K562 (cell line): ENCODE measurements at regions not wholly inside any gene's neighbourhood (a gene's known extent, or its start where the extent isn't known, plus 50 kb on each side); places are given as distances from the start of the nearest gene placed in this dataset.
A peak's percentile ranks its signal among the peaks of the same experiment; 100 is the strongest.

Experiments used
- ATAC-seq: fragments of 200-7000 bp; cut with Tn5 transposase; 3 replicates; pipeline ENCODE4 v1.9.1; 2020; ENCODE audit warnings: moderate library complexity
- BruUV-seq: library from RNA; stranded (reverse); fragments of 400-500 nt; replicated peaks from 2 replicates; lab custom pipeline; 2021; lab: Mats Ljungman, UMichigan
- CTCF ChIA-PET: fragments of 300-600 bp; formaldehyde crosslinking; extraction: SDS; loops from one replicate; lab custom pipeline; 2021; ENCODE audit warnings: low intra/inter-chr PET ratio; lab: Yijun Ruan, JAX
- POLR2A ChIA-PET: fragments of 300-600, 350-650 bp; sonication (Branson Sonifier 250); formaldehyde crosslinking; extraction: SDS; loops from one replicate; lab custom pipeline; 2021; ENCODE audit warnings: antibody characterized with exemption, inconsistent platforms; lab: Yijun Ruan, JAX
- DNase-seq, 4 experiments: peaks; one replicate each; pipeline versions ENCODE4 v3.0.0 to v3.0.0-alpha.2; 2011 to 2018; ENCODE audit warnings: low spot score in 3 of 4, mixed read lengths in 3 of 4; ENCODE audit errors: extremely low read depth in 1 of 4
- FAIRE-seq: peaks from 2 replicates; lab custom pipeline; 2011; peaks lifted over from hg19 to GRCh38; lab: Jason Lieb, UNC
- H2AFZ ChIP-seq: 2 replicates; pipeline ENCODE4 v1.6.0; 2011; ENCODE audit warnings: low read depth, low read length, control low read depth, inconsistent platforms
- H3K27ac ChIP-seq: fragments of 200-600 bp; 3 replicates; pipeline ENCODE4 v1.8.0; 2011; ENCODE audit warnings: low read depth, mild to moderate bottlenecking, control low read depth, inconsistent platforms, low read length, moderate library complexity, mixed read lengths; ENCODE audit errors: extremely low read depth
- H3K27me3 ChIP-seq, 2 experiments: fragments of 300-600 bp in 1 of 2; 2 replicates in 1 of 2; 3 replicates in 1 of 2; pipeline versions ENCODE4 v1.6.0 to v1.8.0; 2011; ENCODE audit warnings: inconsistent platforms in 2 of 2, low read length in 2 of 2, mild to moderate bottlenecking in 1 of 2, mixed read lengths in 1 of 2, moderate library complexity in 1 of 2; ENCODE audit not compliant: control insufficient read depth in 2 of 2, insufficient read depth in 2 of 2
- H3K36me3 ChIP-seq: fragments of 300-600 bp; 3 replicates; pipeline ENCODE4 v1.8.0; 2011; ENCODE audit warnings: mild to moderate bottlenecking, low read length, inconsistent platforms; ENCODE audit not compliant: control insufficient read depth, insufficient read depth
- H3K4me1 ChIP-seq, 2 experiments: fragments of 200-600 bp in 1 of 2; replicated peaks in 1 of 2; 2 replicates in 1 of 2; 3 replicates in 1 of 2; pipeline versions ENCODE4 v1.5.1 to v1.8.0; 2011; ENCODE audit warnings: inconsistent platforms in 2 of 2, low read length in 2 of 2, mild to moderate bottlenecking in 1 of 2, mixed read lengths in 1 of 2, moderate library complexity in 1 of 2; ENCODE audit not compliant: control insufficient read depth in 2 of 2, insufficient read depth in 2 of 2
- H3K4me2 ChIP-seq: 2 replicates; pipeline ENCODE4 v1.6.1; 2011; ENCODE audit warnings: low read length, control low read depth, inconsistent platforms, mixed read lengths; ENCODE audit not compliant: insufficient read depth
- H3K4me3 ChIP-seq: fragments of 200-600 bp; sonication (generic), shearing (Covaris generic); 2 replicates; pipeline ENCODE4 v1.5.1; 2016; ENCODE audit warnings: control low read depth, inconsistent platforms
- H3K79me2 ChIP-seq: fragments of 200-600 bp; 3 replicates; pipeline ENCODE4 v1.8.0; 2011; ENCODE audit warnings: low read length, inconsistent platforms; ENCODE audit not compliant: control insufficient read depth, insufficient read depth
- H3K9ac ChIP-seq, 2 experiments: 2 replicates each; pipeline versions ENCODE4 v1.6.0 to v1.6.1; 2011; ENCODE audit warnings: low read depth in 2 of 2, low read length in 2 of 2, control low read depth in 1 of 2, inconsistent platforms in 1 of 2, mild to moderate bottlenecking in 1 of 2, mixed read lengths in 1 of 2; ENCODE audit not compliant: insufficient read depth in 1 of 2
- H3K9me1 ChIP-seq: one replicate; pipeline ENCODE4 v1.6.0; 2011; ENCODE audit warnings: inconsistent platforms, mild to moderate bottlenecking, low read length, moderate library complexity; ENCODE audit not compliant: control insufficient read depth, insufficient read depth
- H3K9me3 ChIP-seq: replicated peaks from 2 replicates; pipeline ENCODE4 v1.5.1; 2011; ENCODE audit warnings: low read depth, low read length, inconsistent platforms; ENCODE audit not compliant: control insufficient read depth, insufficient read depth
- H4K20me1 ChIP-seq: replicated peaks from 2 replicates; pipeline ENCODE4 v1.6.1; 2011; ENCODE audit warnings: low read length, inconsistent platforms, mixed read lengths; ENCODE audit not compliant: control insufficient read depth, insufficient read depth
- CBFB ChIP-seq: sonication (generic); formaldehyde crosslinking; IDR thresholded peaks from 2 replicates; pipeline ENCODE4 v1.4.0; 2020; ENCODE audit warnings: mild to moderate bottlenecking, missing genetic modification reagents
- CLOCK ChIP-seq: fragments of 250-450 bp; sonication (Bioruptor Pico); IDR thresholded peaks from 2 replicates; pipeline ENCODE4 v1.4.0; 2020; ENCODE audit warnings: mild to moderate bottlenecking, moderate library complexity, borderline replicate concordance
- DNMT1 ChIP-seq: fragments of 450-650 bp; IDR thresholded peaks from 2 replicates; pipeline ENCODE4 v1.6.1; 2016; ENCODE audit warnings: antibody characterized with exemption, mild to moderate bottlenecking
- E2F4 ChIP-seq: sonication (generic); formaldehyde crosslinking; IDR thresholded peaks from 2 replicates; pipeline ENCODE4 v1.8.0; 2022; ENCODE audit warnings: mild to moderate bottlenecking, low read depth, missing genetic modification reagents
- EHMT2 ChIP-seq: fragments of 450-650 bp; IDR thresholded peaks from 2 replicates; pipeline ENCODE4 v1.6.1; 2018; ENCODE audit warnings: antibody characterized with exemption
- GTF2A2 ChIP-seq: IDR thresholded peaks from 2 replicates; pipeline ENCODE4 v1.6.1; 2016; ENCODE audit warnings: mild to moderate bottlenecking, missing genetic modification characterization, missing compliant biosample characterization
- HMG20A ChIP-seq: fragments of 450-650 bp; formaldehyde crosslinking; conservative IDR thresholded peaks from 2 replicates; pipeline ENCODE4 v1.4.0; 2020; ENCODE audit warnings: mild to moderate bottlenecking, mixed read lengths
- NR2C1 ChIP-seq, 2 experiments: fragments of 450-650 bp; IDR thresholded peaks; 2 replicates each; pipeline ENCODE4 v1.6.1; 2017; ENCODE audit warnings: mild to moderate bottlenecking in 2 of 2, antibody characterized with exemption in 1 of 2, inconsistent platforms in 1 of 2, missing compliant biosample characterization in 1 of 2, missing genetic modification characterization in 1 of 2
- POLR2AphosphoS5 ChIP-seq: IDR thresholded peaks from 2 replicates; pipeline ENCODE4 v1.6.1; 2011; ENCODE audit warnings: mild to moderate bottlenecking, low read depth, low read length, moderate library complexity; ENCODE audit not compliant: control insufficient read depth, insufficient read depth
- PTBP1 ChIP-seq: fragments of 200-400 bp; formaldehyde crosslinking; IDR thresholded peaks from 2 replicates; pipeline ENCODE4 v1.6.1; 2017; ENCODE audit warnings: low read depth, low read length
- SMARCC2 ChIP-seq: fragments of 450-650 bp; IDR thresholded peaks from 2 replicates; pipeline ENCODE4 v1.6.1; 2017; ENCODE audit warnings: antibody characterized with exemption, moderate library complexity, mild to moderate bottlenecking, low read depth
- SNRNP70 ChIP-seq: fragments of 200-400 bp; formaldehyde crosslinking; optimal IDR thresholded peaks from 2 replicates; pipeline ENCODE3; 2017; ENCODE audit warnings: low read depth, low read length
- ZKSCAN1 ChIP-seq: fragments of 150-350 bp; IDR thresholded peaks from 2 replicates; pipeline ENCODE4 v1.6.1; 2016; ENCODE audit warnings: low read depth, low read length
- ZNF696 ChIP-seq: fragments of 250-450 bp; sonication (Bioruptor Pico); conservative IDR thresholded peaks from 2 replicates; pipeline ENCODE4 v1.4.0; 2020; ENCODE audit warnings: mild to moderate bottlenecking, moderate library complexity
- WGBS: fragments of 100-300 bp; shearing (Covaris generic); methylation state at CpG from one replicate; pipeline ENCODE4 v1.1.6; 2016; ENCODE audit warnings: low coverage, mixed read lengths; ENCODE audit not compliant: insufficient coverage; ENCODE audit errors: missing lambda C conversion rate; 5-methylcytosine and 5-hydroxymethylcytosine counted together
- in situ Hi-C: fragments of 300-500 bp; cut with MboI; formaldehyde crosslinking; loops from 4 replicates; pipeline ENCODE4 v1.15.0; 2018; ENCODE audit warnings: inconsistent platforms, mixed read lengths
- intact Hi-C: fragments of 100-400 bp; cut with micrococcal nuclease; formaldehyde crosslinking; loops from 2 replicates; pipeline ENCODE4 v1.14.2; 2022

GRCh38 chr5:54862036-54862435, 123.4 kb downstream of the ESM1 start (continued):
- TF ChIP-seq NR2C1 (IDR thresholded peaks at IDR 0.05), result peak; percentile 54; the same call in 1 of the 2 replicates
- TF ChIP-seq NR2C1 (tag; IDR thresholded peaks at IDR 0.05), result peak; percentile 46
- TF ChIP-seq ZNF696 (CRISPR knock-in tag), result no peak
- TF ChIP-seq E2F4 (CRISPR knock-in tag), result no peak
- no peak for TF ChIP-seq GTF2A2 (tag)

GRCh38 chr5:54861212-54861894, 124.0 kb downstream of the ESM1 start:
- Histone ChIP-seq H4K20me1 (no peaks in the 10 kb centered on the region; the same call in 1 of the 2 replicates), H2AFZ (no peak overlapping the region), H3K4me2 (no peak overlapping the region), H3K27ac (no peak overlapping the region), H3K4me1 (peaks cover 0 to 3% of the 10 kb centered on the region in 2 experiments; a peak in 1 of 5 replicates), H3K9me3 (no peaks in the 10 kb centered on the region), H3K4me3 (no peak overlapping the region)
- no peak for FAIRE-seq
- CTCF ChIA-PET, result interaction anchor here (0.5 kb wide), 1 partner anchor 175 kb away, joined by 3 read pairs; no protein-coding TSS in a partner anchor
- TF ChIP-seq PTBP1 (no peak), CLOCK (no peak), SMARCC2 (no peak), SNRNP70 (no peak), POLR2AphosphoS5 (no peak), ZKSCAN1 (no peak), EHMT2 (no peak), HMG20A (no peak), DNMT1 (no peak), CBFB (CRISPR knock-in tag) (no peak)
- TF ChIP-seq, all 486 proteins: peak for 0
- under 1% methylated on average over 5 of the region's 5 CpGs for WGBS
- in situ Hi-C loops, result loop anchor here (25.0 kb wide), 1 partner anchor 624 kb away; no protein-coding TSS in a partner anchor
- no peaks in the 10 kb centered on the region for H3K36me3 ChIP-seq
- intact Hi-C loops, result no loop called here
- H3K9ac ChIP-seq, result no peak overlapping the region
- no TSS peak for BruUV-seq
- no peaks in the 10 kb centered on the region for H3K79me2 ChIP-seq
- ATAC-seq, result no peak
- H3K27me3 ChIP-seq, result peaks cover 4 to 5% of the 10 kb centered on the region in 2 experiments; a peak in 1 of 5 replicates
- POLR2A ChIA-PET, result no interaction called here
- H3K9me1 ChIP-seq, result no peaks in the 10 kb centered on the region
- DNase-seq, result no peak
